RWPE1 (cell line): ENCODE measurements at regions not wholly inside any gene's neighbourhood (a gene's known extent, or its start where the extent isn't known, plus 50 kb on each side); places are given as distances from the start of the nearest gene placed in this dataset.

Source experiments
- CTCF ChIA-PET: fragments of 350-600 bp; sonication (Branson Sonifier 250); formaldehyde crosslinking; extraction: SDS; loops from one replicate; lab custom pipeline; 2021; lab: Yijun Ruan, JAX
- POLR2A ChIA-PET: fragments of 400-600 bp; formaldehyde crosslinking; extraction: SDS; loops from one replicate; lab custom pipeline; 2020; ENCODE audit warnings: antibody characterized with exemption; ENCODE audit not compliant: low non-redundant PET; lab: Yijun Ruan, JAX
- DNase-seq: peaks from one replicate; pipeline ENCODE4 v3.0.0; 2012; ENCODE audit warnings: low spot score
- H3K27ac ChIP-seq: fragments of 450-650 bp; 2 replicates; pipeline ENCODE4 v1.5.1; 2017
- TF ChIP-seq, protein P1 (sequence below): fragments of 450-650 bp; conservative IDR thresholded peaks from 2 replicates; pipeline ENCODE4 v1.5.1; 2017; ENCODE audit warnings: low read depth, mild to moderate bottlenecking

DNA sequence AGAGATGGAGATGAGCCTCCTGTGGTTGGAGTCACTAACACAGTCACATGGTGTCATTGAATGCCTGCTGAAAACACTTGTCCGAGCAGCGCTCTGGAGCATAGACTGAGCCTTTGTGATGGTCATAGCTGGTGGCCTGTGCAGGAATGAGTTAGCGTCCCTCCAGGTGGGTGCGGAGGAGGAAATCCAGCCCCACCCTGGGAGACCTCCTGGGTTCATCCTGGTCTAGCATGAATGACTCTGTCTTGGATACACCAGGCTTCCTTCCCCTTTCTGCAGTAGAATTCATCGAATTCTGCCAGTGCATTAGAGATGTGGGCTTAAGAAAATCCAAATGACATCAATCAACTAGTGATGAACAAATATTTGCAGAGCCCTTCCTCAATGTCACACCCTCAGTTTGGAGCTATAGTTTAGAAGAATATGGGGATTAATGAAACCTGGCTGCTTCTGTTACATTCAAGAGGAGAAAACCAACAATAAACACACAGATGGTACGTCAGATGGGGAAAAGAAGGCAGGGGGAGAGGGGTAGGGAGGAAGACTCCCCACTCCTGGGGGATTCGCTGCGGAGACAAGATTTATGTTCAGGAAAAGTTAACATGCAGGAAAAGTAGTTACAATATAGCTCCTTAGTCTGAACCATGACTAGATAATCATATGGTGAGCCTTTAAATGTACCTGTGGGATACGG is 136.7 kb downstream of the DDX1 start:
- POLR2A ChIA-PET: no interaction called here
- DNase-seq: no peak
- CTCF ChIA-PET: no interaction called here
- H3K27ac ChIP-seq: no peak overlapping the region
- TF ChIP-seq, protein P1, sequence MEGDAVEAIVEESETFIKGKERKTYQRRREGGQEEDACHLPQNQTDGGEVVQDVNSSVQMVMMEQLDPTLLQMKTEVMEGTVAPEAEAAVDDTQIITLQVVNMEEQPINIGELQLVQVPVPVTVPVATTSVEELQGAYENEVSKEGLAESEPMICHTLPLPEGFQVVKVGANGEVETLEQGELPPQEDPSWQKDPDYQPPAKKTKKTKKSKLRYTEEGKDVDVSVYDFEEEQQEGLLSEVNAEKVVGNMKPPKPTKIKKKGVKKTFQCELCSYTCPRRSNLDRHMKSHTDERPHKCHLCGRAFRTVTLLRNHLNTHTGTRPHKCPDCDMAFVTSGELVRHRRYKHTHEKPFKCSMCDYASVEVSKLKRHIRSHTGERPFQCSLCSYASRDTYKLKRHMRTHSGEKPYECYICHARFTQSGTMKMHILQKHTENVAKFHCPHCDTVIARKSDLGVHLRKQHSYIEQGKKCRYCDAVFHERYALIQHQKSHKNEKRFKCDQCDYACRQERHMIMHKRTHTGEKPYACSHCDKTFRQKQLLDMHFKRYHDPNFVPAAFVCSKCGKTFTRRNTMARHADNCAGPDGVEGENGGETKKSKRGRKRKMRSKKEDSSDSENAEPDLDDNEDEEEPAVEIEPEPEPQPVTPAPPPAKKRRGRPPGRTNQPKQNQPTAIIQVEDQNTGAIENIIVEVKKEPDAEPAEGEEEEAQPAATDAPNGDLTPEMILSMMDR: no peak

DNA sequence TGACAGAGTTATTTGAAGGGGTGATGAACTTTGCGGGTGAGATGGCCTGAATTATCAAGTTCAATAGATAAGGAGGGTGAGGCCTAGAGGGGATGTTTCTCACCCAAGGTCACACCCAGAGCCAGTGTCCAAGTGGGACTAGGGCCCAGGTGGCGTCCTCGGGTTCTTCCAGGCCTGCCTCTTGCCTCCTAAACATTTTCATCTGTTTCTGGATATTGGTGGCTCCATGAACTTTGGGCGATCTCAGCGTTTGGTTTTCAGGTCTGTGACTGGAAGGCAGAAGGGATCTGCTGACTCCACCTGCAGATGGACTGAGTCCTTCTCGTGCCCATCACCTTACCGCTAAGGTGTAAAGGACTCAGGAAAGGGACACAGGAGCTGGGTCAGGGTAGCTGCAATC is 137.3 kb downstream of the DDX1 start:
- DNase-seq: no peak
- TF ChIP-seq, protein P1: no peak
- no peak overlapping the region for H3K27ac ChIP-seq
- CTCF ChIA-PET: no interaction called here
- POLR2A ChIA-PET: no interaction called here

DNA sequence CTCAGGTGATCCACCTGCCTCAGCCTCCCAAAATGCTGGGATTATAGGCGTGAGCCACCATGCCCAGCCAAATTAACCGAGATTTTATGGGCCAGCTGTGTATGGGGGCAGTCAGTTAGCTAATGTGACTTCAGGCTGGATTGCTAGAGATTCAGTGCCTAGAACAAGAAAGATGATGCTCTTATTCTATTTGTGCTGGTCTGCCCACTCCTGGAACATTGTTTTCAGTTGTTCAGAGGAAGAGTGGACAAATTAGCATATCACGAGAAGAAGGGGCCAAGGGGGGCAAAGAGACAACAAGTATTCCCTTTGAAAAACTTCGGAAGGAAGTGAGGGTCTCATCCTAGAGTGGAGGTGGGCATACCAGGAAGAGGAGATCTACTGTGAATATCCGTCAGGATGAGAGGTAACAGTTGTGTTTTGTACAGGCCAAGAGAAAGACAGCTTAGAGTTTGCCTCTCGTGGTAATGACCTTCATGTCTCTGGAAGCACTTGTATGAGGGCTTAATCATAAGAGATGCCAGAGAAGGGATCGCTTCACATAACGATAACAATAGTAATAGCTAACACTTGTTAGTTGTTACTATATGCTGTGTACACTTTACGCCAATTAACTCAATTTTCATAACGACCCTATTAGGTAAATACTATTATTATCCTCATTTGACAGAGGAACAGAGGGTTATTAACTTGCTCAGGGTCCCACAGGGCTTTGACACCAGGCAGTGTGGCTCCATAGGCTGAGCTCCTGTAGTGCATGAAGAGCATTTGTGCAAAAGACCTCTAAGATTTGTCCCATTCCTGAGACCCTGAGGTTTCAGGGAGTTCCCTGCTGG is 138.3 kb downstream of the DDX1 start:
- POLR2A ChIA-PET: no interaction called here
- DNase-seq: no peak
- TF ChIP-seq, protein P1: no peak
- no peak overlapping the region; the same call in 1 of the 2 replicates for H3K27ac ChIP-seq
- CTCF ChIA-PET: interaction anchor here (1.1 kb wide), 1 partner anchor 18 kb away, joined by 5 read pairs; no protein-coding TSS in a partner anchor

DNA sequence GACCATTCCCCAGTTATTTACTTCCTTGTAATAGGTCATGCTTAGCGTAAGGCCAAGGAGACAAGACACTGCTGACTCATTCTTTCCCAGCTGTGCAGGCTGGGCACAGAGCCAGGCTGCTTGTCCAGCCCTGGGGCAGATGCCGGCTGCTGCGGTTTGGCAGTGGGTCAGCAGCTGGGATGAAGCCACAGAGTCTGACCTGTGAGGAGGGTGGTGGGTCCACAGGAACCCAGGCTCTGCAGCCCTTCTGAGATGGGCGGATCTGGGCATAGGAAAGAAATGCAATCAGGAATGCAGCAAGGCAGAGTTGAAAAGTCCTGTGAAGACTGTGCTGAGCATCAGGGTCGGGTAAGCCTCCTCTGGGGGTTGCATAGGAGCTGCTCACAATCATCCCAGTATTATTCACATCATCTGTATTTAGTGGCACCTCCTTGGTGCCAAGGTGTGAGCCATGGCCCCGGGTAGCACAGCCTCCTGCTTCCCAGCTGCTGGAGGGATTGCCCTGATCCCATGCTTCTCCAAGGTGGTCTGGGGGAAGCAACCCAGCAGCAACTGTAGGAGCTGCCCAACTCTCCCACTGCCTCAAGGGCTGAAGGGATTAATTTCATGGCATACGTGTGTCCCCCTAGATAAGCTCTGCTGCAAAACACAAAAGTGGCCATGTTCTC is 139.0 kb downstream of the DDX1 start:
- peak overlapping the region; percentile 48 for H3K27ac ChIP-seq
- peak; percentile 86 for DNase-seq
- CTCF ChIA-PET: interaction anchor here (0.5 to 1.1 kb wide), 5 partner anchors 8 to 117 kb away, joined by 3 to 5 read pairs (median 5); no protein-coding TSS in a partner anchor
- TF ChIP-seq, protein P1: no peak
- POLR2A ChIA-PET: no interaction called here

DNA sequence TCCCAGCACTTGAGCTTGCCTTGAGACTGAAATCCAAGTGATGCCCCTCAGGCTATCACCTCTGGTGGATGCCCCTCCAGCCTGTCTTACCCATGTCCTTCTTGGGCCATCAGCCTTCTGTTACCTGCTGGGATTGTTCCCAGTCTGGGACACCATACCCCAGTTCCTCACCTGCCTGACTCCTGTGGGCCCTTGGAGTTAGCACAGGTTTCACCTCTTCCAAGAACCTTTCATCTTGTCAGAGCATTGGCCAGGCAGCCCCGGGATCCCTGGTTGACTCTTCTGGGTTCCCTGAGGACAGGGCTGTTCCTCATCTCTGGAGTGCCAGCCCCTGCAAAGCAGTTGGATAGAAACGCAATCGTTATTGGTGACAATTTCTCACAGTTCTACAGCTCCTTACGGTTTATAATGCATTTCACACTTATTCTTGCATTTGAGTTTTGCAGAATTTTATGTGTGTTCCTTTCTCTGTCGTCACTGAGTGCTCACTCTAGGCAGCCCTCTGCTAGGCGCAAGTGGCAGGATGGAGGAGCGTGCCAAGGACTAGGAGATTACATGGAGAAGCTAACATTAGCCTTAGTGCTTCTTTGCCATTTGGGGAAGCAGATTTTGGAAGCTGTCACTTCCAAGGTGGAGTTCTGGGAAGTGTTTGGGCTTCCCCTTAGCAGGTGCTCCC is 139.7 kb downstream of the DDX1 start:
- ChIA-PET POLR2A (no interaction called here), CTCF (interaction anchor here (0.5 to 1.1 kb wide), 5 partner anchors 7 to 118 kb away, joined by 3 to 5 read pairs (median 5); no protein-coding TSS in a partner anchor)

More for the DNA sequence above, 139.7 kb downstream of the DDX1 start:
- no peak for DNase-seq
- peak overlapping the region; percentile 48 for H3K27ac ChIP-seq
- TF ChIP-seq, protein P1: no peak
